CD4-positive, alpha-beta T cell treated with Interleukin-1 beta for 1 hour (primary cell): ENCODE measurements at regions not wholly inside any gene's neighbourhood (a gene's known extent, or its start where the extent isn't known, plus 50 kb on each side); places are given as distances from the start of the nearest gene placed in this dataset.
"Not testable (repeated sequence)": the region's sequence is repeated elsewhere in the genome, so short reads cannot be mapped to it uniquely, and the experiment has no call there.

Experiments used
- DNase-seq, 2 donors: peaks; one replicate each; pipeline ENCODE4 v3.0.0-alpha.2; 2020 to 2022

GRCh38 chr4:141290771-141291170, 70.1 kb downstream of the ZNF330 start:
- no peak for DNase-seq

DNA sequence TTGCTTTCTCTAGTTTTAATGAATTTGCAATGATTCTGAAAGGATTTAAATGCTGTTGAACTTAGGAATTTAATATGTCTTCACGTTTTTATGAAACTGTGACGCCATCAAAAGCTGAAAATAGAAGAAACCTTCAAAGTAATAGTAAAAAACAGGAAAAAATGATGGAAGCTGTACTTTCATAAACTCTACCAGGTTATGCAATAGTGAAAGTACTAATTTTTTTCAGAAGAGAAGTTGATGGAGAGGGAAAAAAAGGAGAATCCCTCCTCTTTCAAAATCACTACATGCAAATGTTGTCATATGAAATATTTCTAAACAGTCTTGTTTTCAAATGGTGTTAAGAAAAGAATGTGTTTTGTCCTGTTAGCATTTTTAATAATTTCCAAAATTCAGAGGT, 73.6 kb downstream of the ZNF330 start:
- no peak for DNase-seq

DNA sequence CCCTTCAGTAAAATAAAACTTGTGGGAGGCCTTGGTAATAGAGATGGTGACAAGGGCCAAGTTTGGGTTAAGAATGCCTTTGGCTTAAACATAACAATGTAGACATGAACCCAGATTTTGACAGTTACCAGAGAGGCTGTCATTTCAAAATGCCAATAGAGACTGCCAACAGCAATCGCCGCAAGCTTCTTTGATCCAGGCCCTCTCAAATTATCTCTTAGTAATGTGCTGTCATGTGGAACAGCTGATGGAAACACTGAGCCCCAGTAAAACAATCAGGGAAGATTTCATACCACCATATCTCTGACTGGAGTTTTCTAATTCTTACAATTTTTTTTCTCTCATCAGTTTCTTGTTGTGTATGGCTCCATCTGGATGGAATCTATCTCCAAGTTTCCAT, 80.5 kb downstream of the ZNF330 start:
- DNase-seq, result no peak

- DNase-seq, result no peak
Measured at GRCh38 chr4:141302924-141303323, 82.2 kb downstream of the ZNF330 start.

- DNase-seq, result no peak
Measured at GRCh38 chr4:141304346-141304745, 83.7 kb downstream of the ZNF330 start.

GRCh38 chr4:141306331-141306730, 85.6 kb downstream of the ZNF330 start:
- no peak for DNase-seq

- peak; percentile 62 to 70 for DNase-seq
Measured at GRCh38 chr4:141307241-141307689, 86.6 kb downstream of the ZNF330 start.

DNA sequence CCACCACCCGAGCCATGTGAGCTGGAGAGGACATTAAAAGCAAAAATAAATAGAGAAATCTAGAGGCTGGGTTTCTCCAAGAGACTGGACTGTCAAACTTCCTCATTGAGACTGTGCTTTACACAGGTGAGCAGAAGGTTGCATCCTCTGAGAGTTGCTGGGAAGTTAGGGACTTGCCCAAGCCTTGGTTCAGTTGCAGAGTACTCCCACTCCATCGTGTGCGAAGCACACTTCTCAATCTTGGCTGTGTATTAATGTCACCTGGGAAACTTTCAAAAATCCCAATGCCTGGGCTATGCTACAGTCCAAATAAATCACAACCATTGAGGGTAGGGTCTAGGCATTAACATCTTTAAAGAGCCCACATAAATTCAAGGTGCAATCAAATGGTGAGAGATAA, 89.2 kb downstream of the ZNF330 start:
- no peak for DNase-seq

- peak in 1 of 2 donors; percentile 25 for DNase-seq
Measured at GRCh38 chr4:141311246-141312204, 90.8 kb downstream of the ZNF330 start.

GRCh38 chr4:141314627-141315026, 93.9 kb downstream of the ZNF330 start:
- DNase-seq, result no peak

GRCh38 chr4:141328560-141329173, 108.0 kb downstream of the ZNF330 start:
- DNase-seq, result no peak

DNA sequence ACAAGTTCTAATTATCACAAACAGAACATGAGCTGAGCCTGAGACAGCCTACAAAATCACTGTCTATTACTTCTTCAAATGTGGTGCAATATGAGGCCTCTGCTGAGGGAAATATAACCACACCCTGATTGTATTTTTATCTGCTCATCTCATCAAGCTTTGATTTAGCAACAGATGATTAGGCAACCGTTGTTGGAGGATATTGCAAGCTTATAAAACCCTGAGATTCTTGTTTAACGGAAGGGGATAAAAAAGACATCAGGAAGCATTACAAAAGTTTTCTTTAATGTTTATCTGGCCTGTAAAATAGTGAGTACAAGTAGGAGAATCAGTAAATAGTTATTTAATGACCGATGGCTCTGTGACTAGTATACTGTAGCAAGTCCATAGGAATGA, 108.5 kb downstream of the ZNF330 start:
- peak in 1 of 2 donors; percentile 6 for DNase-seq

GRCh38 chr4:141330616-141331015, 109.9 kb downstream of the ZNF330 start:
- DNase-seq, result no peak

DNA sequence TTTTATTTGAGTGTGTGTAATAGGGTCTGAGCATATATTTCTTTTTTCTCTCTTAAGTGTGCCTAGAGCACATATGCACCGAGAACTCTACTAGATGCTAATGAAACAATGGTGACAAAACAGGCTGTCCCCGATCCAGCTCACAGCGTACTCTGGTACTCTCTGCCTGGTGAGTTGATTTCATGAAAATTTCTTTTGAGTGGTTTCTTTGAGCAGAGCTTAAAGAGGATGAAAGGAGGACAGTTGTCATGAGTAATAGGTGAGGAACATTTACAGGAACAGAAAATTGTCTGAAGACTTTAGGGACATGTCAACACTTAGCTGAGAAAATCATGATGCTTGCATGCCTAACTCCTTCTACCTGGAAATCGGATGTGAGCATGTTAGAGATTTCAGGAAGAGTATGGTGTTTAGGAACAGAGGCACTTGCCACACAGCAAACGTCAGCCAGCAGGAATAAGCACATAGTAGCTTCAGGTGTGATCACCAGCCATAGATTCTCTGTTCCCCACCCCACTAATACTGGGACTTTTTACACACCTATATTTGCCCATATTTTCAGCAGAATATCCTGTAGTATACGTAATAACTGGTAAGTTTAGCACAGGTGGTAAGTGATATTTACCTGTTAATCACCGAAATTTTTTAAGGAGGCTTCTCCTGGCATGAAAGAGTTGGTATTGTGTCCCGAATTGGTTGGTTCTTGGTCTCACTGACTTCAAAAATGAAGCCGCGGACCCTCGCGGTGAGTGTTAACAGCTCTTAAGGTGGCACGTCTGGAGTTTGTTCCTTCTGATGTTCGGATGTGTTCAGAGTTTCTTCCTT, 111.1 kb downstream of the ZNF330 start:
- no peak for DNase-seq

- DNase-seq, result peak in 1 of 2 donors; percentile 64
Measured at GRCh38 chr4:141332359-141333181, 111.9 kb downstream of the ZNF330 start.

- not testable (repeated sequence) for DNase-seq
Measured at GRCh38 chr4:141333456-141334230, 112.9 kb downstream of the ZNF330 start.

- no peak for DNase-seq
Measured at GRCh38 chr4:141335166-141335565, 114.5 kb downstream of the ZNF330 start.

DNA sequence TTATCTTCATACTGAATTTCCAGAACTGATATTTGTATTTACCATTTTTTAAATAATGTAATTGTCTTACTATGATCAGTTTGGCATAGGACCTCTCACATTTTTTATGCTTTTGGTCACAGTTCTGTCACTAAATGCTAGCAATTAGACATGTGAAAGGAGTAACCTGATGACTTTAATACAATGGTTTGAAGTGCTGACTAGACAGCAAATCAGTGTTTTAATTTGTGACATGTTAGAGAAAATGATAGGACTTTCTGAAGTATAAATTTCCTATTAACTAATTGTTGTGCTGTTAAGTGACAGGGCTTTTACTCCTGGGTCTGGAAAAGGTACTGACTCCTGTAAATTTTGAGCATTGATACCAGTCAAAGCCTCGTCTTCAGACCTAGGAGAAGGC, 117.5 kb downstream of the ZNF330 start:
- DNase-seq, result no peak

GRCh38 chr4:141339391-141339790, 118.7 kb downstream of the ZNF330 start:
- DNase-seq, result no peak

DNA sequence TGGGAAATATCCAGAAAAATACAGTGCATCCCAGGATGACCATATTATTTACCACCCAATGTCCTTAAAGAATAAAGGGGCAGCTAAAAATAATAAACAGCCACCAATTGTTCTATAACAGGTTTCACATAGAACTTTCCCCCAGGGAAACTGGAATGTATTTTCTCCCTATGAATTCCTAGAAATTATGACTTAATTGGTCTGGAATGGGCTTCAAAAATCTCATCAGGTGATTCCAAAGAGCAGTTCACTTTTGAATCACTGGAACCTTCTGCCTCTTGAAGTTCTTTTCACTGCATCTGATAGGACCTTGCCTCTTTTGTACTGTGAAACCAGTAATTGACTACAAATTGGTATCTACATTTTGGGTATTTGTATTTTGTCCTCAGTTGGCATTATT, 119.3 kb downstream of the ZNF330 start:
- DNase-seq, result no peak

DNA sequence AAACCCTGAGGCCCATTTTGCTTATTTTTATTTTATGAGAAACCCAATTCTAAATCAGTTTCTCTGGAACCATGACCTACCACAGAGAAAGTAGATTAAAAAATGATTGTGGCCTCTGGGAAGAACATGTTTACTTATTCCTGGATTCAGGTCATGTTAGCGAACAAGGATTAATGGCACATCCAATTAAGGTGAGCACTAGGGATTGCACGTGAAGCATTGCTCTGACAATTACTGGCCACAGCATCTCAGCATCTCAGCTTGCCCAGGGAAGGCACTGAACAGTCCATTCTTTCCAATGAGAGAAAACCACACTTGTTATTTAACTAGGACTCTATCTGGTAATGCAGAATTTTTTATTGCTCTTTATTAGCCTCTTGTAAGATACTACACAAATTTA, 119.8 kb downstream of the ZNF330 start:
- DNase-seq, result no peak

GRCh38 chr4:141346144-141346543, 125.4 kb downstream of the ZNF330 start:
- no peak for DNase-seq
